Gastrocnemius medialis (tissue), 4 donors: ENCODE measurements at regions not wholly inside any gene's neighbourhood (a gene's known extent, or its start where the extent isn't known, plus 50 kb on each side); places are given as distances from the start of the nearest gene placed in this dataset.

ENCODE experiments used
- CTCF ChIP-seq, 5 experiments: fragments of 450-650 bp in 3 of 5; fragments of 200-600 bp in 2 of 5; sonication (generic) in 2 of 5; IDR thresholded peaks in 4 of 5; conservative IDR thresholded peaks in 1 of 5; 1 replicate in 4 of 5; 2 replicates in 1 of 5; pipeline ENCODE4 v1.5.1; 2016 to 2019; ENCODE audit warnings: antibody characterized with exemption in 5 of 5, mild to moderate bottlenecking in 3 of 5, moderate library complexity in 3 of 5
- POLR2A ChIP-seq, 2 donors: fragments of 450-650 bp; IDR thresholded peaks; one replicate each; pipeline ENCODE4 v1.6.1; 2017; ENCODE audit warnings: antibody characterized with exemption in 2 of 2, mild to moderate bottlenecking in 2 of 2, moderate library complexity in 2 of 2

DNA sequence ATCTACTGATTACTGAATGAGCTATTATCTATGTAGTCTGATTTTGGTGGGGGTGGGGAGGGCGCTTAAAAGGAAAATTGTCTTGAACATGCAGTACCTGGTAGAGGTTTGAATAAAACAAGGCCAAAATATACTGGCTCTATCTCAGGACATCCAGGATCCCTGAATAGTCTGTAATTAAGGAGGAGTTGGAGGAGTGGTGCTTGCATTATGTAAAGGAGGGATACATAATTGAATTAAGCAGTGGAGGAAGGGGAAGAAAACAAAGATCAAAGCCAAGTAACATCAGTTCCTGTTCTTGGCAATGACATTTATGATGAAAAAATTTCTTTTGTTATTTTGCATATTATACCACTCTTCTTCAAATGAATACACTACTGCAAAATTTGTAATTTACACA is 539.4 kb upstream of the ZEB2 start:
- TF ChIP-seq CTCF (IDR thresholded peaks at IDR 0.05 in 4 of 5, conservative IDR thresholded peaks at IDR 0.05 in 1 of 5) (no peak), POLR2A (IDR thresholded peaks at IDR 0.05) (no peak)
